ENCODE measurements at regions not wholly inside any gene's neighbourhood (a gene's known extent, or its start where the extent isn't known, plus 50 kb on each side); places are given as distances from the start of the nearest gene placed in this dataset.

DNA sequence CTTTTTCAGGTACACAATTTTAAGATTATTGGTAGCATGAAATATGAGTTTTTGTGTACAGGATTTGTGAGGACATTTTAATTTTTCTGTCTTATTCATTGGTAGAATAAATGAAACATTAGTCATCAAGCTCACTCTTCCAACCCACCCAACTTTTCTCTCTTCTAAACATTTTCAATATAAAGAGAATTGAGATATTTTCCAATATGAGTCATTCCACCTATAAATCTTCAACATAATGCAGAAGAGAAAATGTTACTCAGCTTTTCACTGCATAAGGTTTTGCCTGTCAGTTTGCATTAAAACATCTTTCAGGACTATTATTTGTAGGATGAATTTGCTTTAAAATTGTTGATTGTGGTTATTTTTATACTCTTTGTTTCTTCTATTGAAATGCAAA, 330.7 kb downstream of the PCDH20 start:
- H3K27me3 Mint-ChIP-seq, result no peaks in the 10 kb centered on the region
- Histone ChIP-seq H3K27me3 (ENCODE audit: insufficient read depth, low read length) (no peaks in the 10 kb centered on the region), H3K27ac (ENCODE audit: low read depth, low read length) (no peak overlapping the region), H3K36me3 (ENCODE audit: insufficient read depth, low read length) (no peaks in the 10 kb centered on the region), H3K4me1 (ENCODE audit: insufficient read depth, low read length) (no peaks in the 10 kb centered on the region), H3K4me3 (ENCODE audit: low read length in 2 of 2) (no peak overlapping the region), H3K9me3 (ENCODE audit: control insufficient read depth in 1 of 2, low read length in 2 of 2) (no peaks in the 10 kb centered on the region)
- H3K36me3 Mint-ChIP-seq, result no peaks in the 10 kb centered on the region
- ChIA-PET POLR2A (ENCODE audit: partially characterized antibody) (no interaction called here), CTCF (ENCODE audit: partially characterized antibody) (no interaction called here)
- DNase-seq, result no peak
- peaks cover 2 to 18% (median 11%) of the 10 kb centered on the region in 8 donors for H3K9me3 Mint-ChIP-seq
- intact Hi-C loops (cut with micrococcal nuclease), result no loop called here
- H3K27ac Mint-ChIP-seq, result no peak overlapping the region
- H3K4me3 Mint-ChIP-seq, result no peak overlapping the region
- no peaks in the 10 kb centered on the region for H3K4me1 Mint-ChIP-seq

DNA sequence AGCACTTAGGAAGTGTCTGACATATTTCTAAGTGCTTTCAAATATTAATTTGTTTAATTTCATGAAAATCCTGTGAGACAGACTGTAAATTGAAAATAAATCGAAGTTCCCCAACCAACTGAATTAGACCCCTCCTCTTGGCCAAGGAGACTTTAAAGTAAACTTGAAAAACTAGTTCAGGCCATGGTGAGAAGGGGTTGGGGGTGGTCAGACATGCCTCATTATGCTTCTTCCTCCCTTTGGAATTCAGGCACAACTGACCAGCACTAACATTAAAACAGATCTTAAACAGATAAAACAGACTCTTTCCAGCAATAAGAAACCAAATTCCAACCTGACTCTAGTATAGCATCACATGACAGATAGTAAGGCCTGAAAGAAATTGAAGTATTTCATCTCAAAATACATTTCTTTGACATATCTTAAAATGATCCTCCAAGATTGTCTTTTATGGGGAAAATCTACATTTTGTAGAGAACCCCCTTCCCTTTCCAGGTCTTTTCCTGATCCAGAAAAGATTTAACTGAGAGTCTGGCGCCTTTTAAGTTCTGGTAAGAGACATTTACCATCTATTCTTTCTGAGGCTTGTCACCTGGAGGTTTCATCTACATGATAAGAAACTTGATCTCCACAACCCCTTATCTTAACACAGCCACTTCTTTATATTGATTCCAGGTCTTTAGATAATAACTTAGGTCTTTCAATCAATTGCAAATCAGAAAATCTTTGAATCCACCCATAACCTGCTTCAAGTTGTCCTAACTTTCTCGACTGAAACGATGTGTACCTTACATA, 336.5 kb downstream of the PCDH20 start:
- Mint-ChIP-seq H3K27me3 (no peaks in the 10 kb centered on the region), H3K4me3 (no peak overlapping the region), H3K4me1 (no peaks in the 10 kb centered on the region), H3K36me3 (no peaks in the 10 kb centered on the region), H3K27ac (no peak overlapping the region), H3K9me3 (peaks cover 0 to 13% (median 7%) of the 10 kb centered on the region in 8 donors)
- no peak for DNase-seq
- Histone ChIP-seq H3K36me3 (ENCODE audit: insufficient read depth, low read length) (no peaks in the 10 kb centered on the region), H3K27me3 (ENCODE audit: insufficient read depth, low read length) (no peaks in the 10 kb centered on the region), H3K27ac (ENCODE audit: low read depth, low read length) (no peak overlapping the region), H3K4me3 (ENCODE audit: low read length in 2 of 2) (no peak overlapping the region), H3K4me1 (ENCODE audit: insufficient read depth, low read length) (no peaks in the 10 kb centered on the region), H3K9me3 (ENCODE audit: control insufficient read depth in 1 of 2, low read length in 2 of 2) (no peaks in the 10 kb centered on the region)
- POLR2A ChIA-PET (ENCODE audit: partially characterized antibody), result no interaction called here
- intact Hi-C loops (cut with micrococcal nuclease), result no loop called here
- CTCF ChIA-PET (ENCODE audit: partially characterized antibody), result no interaction called here

DNA sequence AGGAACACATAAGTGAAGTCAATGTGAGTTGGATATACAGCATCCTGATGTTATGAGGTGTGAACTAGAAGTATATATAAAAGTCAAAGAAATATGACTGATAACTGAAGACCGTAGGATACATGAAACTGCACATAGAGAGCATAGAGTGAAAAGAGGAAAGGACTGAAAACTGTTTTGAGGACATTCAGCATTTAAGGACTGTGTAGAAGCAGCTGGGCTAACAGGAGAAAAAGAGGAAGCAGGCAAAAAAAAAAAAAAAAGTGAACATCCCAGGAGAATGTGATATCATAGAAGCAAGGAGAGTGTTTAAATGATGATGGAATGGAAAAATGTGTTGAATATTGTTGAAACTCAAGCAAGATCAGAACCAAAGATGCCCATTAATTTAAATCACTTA, 363.5 kb downstream of the PCDH20 start:
- intact Hi-C loops (cut with micrococcal nuclease), result no loop called here
- DNase-seq, result no peak
- H3K4me3 ChIP-seq (ENCODE audit: low read length in 2 of 2), result no peak overlapping the region
- Mint-ChIP-seq H3K36me3 (no peaks in the 10 kb centered on the region), H3K4me1 (no peaks in the 10 kb centered on the region), H3K27me3 (no peaks in the 10 kb centered on the region), H3K27ac (no peak overlapping the region), H3K9me3 (peaks cover 0 to 4% (median 0%) of the 10 kb centered on the region in 8 donors), H3K4me3 (no peak overlapping the region)
- no peaks in the 10 kb centered on the region for H3K27me3 ChIP-seq (ENCODE audit: insufficient read depth, low read length)
- H3K36me3 ChIP-seq (ENCODE audit: insufficient read depth, low read length), result no peaks in the 10 kb centered on the region
- no peaks in the 10 kb centered on the region for H3K9me3 ChIP-seq (ENCODE audit: control insufficient read depth in 1 of 2, low read length in 2 of 2)
- CTCF ChIA-PET (ENCODE audit: partially characterized antibody), result no interaction called here
- POLR2A ChIA-PET (ENCODE audit: partially characterized antibody), result no interaction called here
- H3K4me1 ChIP-seq (ENCODE audit: insufficient read depth, low read length), result no peaks in the 10 kb centered on the region
- H3K27ac ChIP-seq (ENCODE audit: low read depth, low read length), result no peak overlapping the region

DNA sequence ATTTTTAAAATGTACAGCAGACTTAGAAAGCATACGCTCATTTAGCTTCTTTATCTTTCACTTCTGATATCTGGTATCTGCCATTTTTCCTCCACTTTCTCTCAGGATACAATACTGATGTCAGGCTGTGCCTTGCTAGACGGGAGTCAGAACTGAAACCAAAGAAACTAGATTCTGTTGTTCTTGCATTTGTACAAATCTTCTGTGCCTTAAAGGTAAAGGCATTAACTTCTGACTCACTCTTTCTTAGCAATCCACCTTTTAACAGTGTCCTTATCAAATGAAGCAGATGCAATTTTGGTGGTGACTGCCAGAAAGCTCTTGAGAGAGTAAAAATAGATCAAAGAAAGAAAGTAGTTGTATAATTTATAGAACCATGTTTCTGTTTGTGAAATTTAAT, 370.4 kb downstream of the PCDH20 start:
- H3K9me3 ChIP-seq (ENCODE audit: control insufficient read depth in 1 of 2, low read length in 2 of 2), result no peaks in the 10 kb centered on the region
- H3K4me3 ChIP-seq (ENCODE audit: low read length in 2 of 2), result no peak overlapping the region
- intact Hi-C loops (cut with micrococcal nuclease), result no loop called here
- POLR2A ChIA-PET (ENCODE audit: partially characterized antibody), result no interaction called here
- no peak overlapping the region for H3K27ac ChIP-seq (ENCODE audit: low read depth, low read length)
- Mint-ChIP-seq H3K4me3 (no peak overlapping the region), H3K27ac (no peak overlapping the region), H3K4me1 (no peaks in the 10 kb centered on the region), H3K36me3 (no peaks in the 10 kb centered on the region), H3K27me3 (no peaks in the 10 kb centered on the region), H3K9me3 (peaks cover 0 to 5% (median under 1%) of the 10 kb centered on the region in 8 donors)
- no peaks in the 10 kb centered on the region for H3K4me1 ChIP-seq (ENCODE audit: insufficient read depth, low read length)
- H3K36me3 ChIP-seq (ENCODE audit: insufficient read depth, low read length), result no peaks in the 10 kb centered on the region
- DNase-seq, result no peak
- no peaks in the 10 kb centered on the region for H3K27me3 ChIP-seq (ENCODE audit: insufficient read depth, low read length)
- CTCF ChIA-PET (ENCODE audit: partially characterized antibody), result no interaction called here

DNA sequence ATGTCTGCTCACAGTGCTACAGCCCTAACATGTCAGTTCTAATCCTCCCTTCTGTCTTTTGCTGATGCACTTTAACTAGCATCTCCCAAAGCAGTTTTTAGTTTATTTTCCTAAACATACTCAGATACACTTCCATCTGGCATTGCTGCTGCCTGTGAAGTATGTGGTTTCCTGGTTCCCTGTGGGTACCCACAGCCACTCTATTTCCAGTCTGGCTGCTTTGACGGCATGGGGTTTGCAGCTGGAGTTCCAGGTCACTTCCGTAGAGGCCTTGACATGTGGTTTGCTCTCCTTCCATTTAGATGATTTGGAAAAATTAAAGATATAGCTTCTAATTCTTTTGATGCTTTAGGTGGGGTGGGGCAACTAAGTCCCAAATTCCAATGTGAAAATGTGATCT, 375.5 kb downstream of the PCDH20 start:
- intact Hi-C loops (cut with micrococcal nuclease), result no loop called here
- no peak overlapping the region for H3K4me3 ChIP-seq (ENCODE audit: low read length in 2 of 2)
- DNase-seq, result no peak

DNA sequence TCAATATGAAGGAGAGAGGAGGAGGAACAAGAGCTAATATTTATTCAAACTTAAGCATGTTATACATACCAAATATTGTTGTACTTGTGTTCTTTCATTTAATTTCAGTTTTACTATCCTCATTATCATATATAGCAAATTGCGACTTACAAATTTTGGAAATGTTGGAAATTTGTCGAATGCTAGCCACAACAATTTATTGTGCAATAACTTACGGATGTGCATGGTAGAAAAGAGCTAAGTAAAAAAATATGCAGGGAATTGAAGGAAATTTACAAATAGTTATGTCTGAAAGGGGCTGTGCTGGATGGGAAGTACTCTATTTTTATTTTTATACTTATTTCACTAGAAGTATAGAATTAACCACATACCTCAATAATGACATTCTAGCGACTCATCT, 376.3 kb downstream of the PCDH20 start:
- no peak overlapping the region for H3K27ac ChIP-seq (ENCODE audit: low read depth, low read length)
- no peak overlapping the region for H3K27ac Mint-ChIP-seq
- H3K27me3 ChIP-seq (ENCODE audit: insufficient read depth, low read length), result no peaks in the 10 kb centered on the region
- peaks cover 0 to 6% (median 3%) of the 10 kb centered on the region in 8 donors for H3K9me3 Mint-ChIP-seq
- no peaks in the 10 kb centered on the region for H3K9me3 ChIP-seq (ENCODE audit: control insufficient read depth in 1 of 2, low read length in 2 of 2)
- no peaks in the 10 kb centered on the region for H3K4me1 Mint-ChIP-seq
- ChIA-PET POLR2A (ENCODE audit: partially characterized antibody) (no interaction called here), CTCF (ENCODE audit: partially characterized antibody) (no interaction called here)
- DNase-seq, result no peak
- no peak overlapping the region for H3K4me3 ChIP-seq (ENCODE audit: low read length in 2 of 2)
- H3K4me1 ChIP-seq (ENCODE audit: insufficient read depth, low read length), result no peaks in the 10 kb centered on the region
- no peaks in the 10 kb centered on the region for H3K27me3 Mint-ChIP-seq
- H3K36me3 ChIP-seq (ENCODE audit: insufficient read depth, low read length), result no peaks in the 10 kb centered on the region
- intact Hi-C loops (cut with micrococcal nuclease), result no loop called here
- H3K4me3 Mint-ChIP-seq, result no peak overlapping the region
- H3K36me3 Mint-ChIP-seq, result no peaks in the 10 kb centered on the region

More for the DNA sequence above, 375.5 kb downstream of the PCDH20 start:
- Mint-ChIP-seq H3K9me3 (peaks cover 0 to 6% (median 3%) of the 10 kb centered on the region in 8 donors), H3K4me1 (no peaks in the 10 kb centered on the region), H3K4me3 (no peak overlapping the region), H3K27me3 (no peaks in the 10 kb centered on the region), H3K27ac (no peak overlapping the region), H3K36me3 (no peaks in the 10 kb centered on the region)
- no peaks in the 10 kb centered on the region for H3K9me3 ChIP-seq (ENCODE audit: control insufficient read depth in 1 of 2, low read length in 2 of 2)
- ChIA-PET CTCF (ENCODE audit: partially characterized antibody) (no interaction called here), POLR2A (ENCODE audit: partially characterized antibody) (no interaction called here)
- H3K4me1 ChIP-seq (ENCODE audit: insufficient read depth, low read length), result no peaks in the 10 kb centered on the region
- no peaks in the 10 kb centered on the region for H3K27me3 ChIP-seq (ENCODE audit: insufficient read depth, low read length)
- no peaks in the 10 kb centered on the region for H3K36me3 ChIP-seq (ENCODE audit: insufficient read depth, low read length)
- no peak overlapping the region for H3K27ac ChIP-seq (ENCODE audit: low read depth, low read length)

DNA sequence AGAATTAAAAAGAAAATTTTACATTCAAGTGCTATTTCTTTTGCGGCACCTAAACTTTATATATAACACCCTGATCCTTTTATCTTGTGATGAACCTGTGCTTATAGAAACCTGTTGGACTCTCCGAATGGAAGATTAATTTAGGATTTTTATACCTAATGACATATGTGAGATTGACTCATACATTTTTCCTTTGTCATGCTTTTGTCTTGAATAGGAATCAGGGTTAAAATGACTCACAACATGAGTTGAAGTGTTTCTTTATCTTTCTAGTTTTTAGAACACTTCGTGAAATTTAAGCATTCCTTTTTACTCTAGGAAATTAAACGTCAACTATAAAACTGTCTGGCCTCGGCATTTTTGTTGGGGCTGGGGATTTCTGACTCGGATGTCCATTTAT, 378.9 kb downstream of the PCDH20 start:
- ChIA-PET POLR2A (ENCODE audit: partially characterized antibody) (no interaction called here), CTCF (ENCODE audit: partially characterized antibody) (no interaction called here)
- Mint-ChIP-seq H3K9me3 (peaks cover 0 to 6% (median 1%) of the 10 kb centered on the region in 8 donors), H3K4me1 (no peaks in the 10 kb centered on the region), H3K27me3 (no peaks in the 10 kb centered on the region), H3K4me3 (no peak overlapping the region), H3K27ac (no peak overlapping the region), H3K36me3 (no peaks in the 10 kb centered on the region)
- intact Hi-C loops (cut with micrococcal nuclease), result no loop called here
- Histone ChIP-seq H3K27me3 (ENCODE audit: insufficient read depth, low read length) (no peaks in the 10 kb centered on the region), H3K4me1 (ENCODE audit: insufficient read depth, low read length) (no peaks in the 10 kb centered on the region), H3K36me3 (ENCODE audit: insufficient read depth, low read length) (no peaks in the 10 kb centered on the region), H3K27ac (ENCODE audit: low read depth, low read length) (no peak overlapping the region), H3K9me3 (ENCODE audit: control insufficient read depth in 1 of 2, low read length in 2 of 2) (no peaks in the 10 kb centered on the region), H3K4me3 (ENCODE audit: low read length in 2 of 2) (no peak overlapping the region)
- no peak for DNase-seq

DNA sequence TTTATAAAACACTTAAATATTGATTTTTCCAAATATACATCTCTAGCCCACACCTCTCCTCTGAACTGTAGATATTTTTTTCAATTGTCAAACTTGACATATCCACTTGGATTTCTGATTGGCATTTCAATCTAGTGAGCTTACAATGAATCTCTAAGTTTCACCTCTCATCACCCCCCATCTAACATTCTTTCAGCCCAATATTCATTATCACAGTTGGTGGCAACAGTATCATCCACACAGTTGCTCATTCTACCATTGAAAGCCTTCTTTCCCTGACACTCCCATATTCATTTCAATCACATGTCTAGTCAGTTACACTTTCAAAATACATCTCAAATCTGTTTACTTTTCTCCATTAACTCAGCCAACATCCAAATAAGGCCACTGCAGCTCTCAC, 385.2 kb downstream of the PCDH20 start:
- H3K4me1 ChIP-seq (ENCODE audit: insufficient read depth, low read length), result no peaks in the 10 kb centered on the region
- H3K27ac Mint-ChIP-seq, result no peak overlapping the region
- no peaks in the 10 kb centered on the region for H3K27me3 ChIP-seq (ENCODE audit: insufficient read depth, low read length)
- peaks cover 0 to 8% (median 2%) of the 10 kb centered on the region in 8 donors for H3K9me3 Mint-ChIP-seq
- ChIA-PET POLR2A (ENCODE audit: partially characterized antibody) (no interaction called here), CTCF (ENCODE audit: partially characterized antibody) (no interaction called here)
- H3K4me3 Mint-ChIP-seq, result no peak overlapping the region
- no peaks in the 10 kb centered on the region for H3K27me3 Mint-ChIP-seq
- H3K27ac ChIP-seq (ENCODE audit: low read depth, low read length), result no peak overlapping the region
- no peak for DNase-seq
- H3K9me3 ChIP-seq (ENCODE audit: control insufficient read depth in 1 of 2, low read length in 2 of 2), result no peaks in the 10 kb centered on the region
- H3K36me3 Mint-ChIP-seq, result no peaks in the 10 kb centered on the region
- H3K4me3 ChIP-seq (ENCODE audit: low read length in 2 of 2), result no peak overlapping the region
- H3K36me3 ChIP-seq (ENCODE audit: insufficient read depth, low read length), result no peaks in the 10 kb centered on the region
- H3K4me1 Mint-ChIP-seq, result no peaks in the 10 kb centered on the region
- intact Hi-C loops (cut with micrococcal nuclease), result no loop called here

All from CD4-positive, alpha-beta memory T cell (primary cell).